Adrenal gland (tissue), 9 donors: ENCODE measurements at regions not wholly inside any gene's neighbourhood (a gene's known extent, or its start where the extent isn't known, plus 50 kb on each side); places are given as distances from the start of the nearest gene placed in this dataset.
"Not testable (repeated sequence)": the region's sequence is repeated elsewhere in the genome, so short reads cannot be mapped to it uniquely, and the experiment has no call there.

Experiments
- DNase-seq, 7 donors: peaks; one replicate each; pipeline ENCODE4 v3.0.0-alpha.2; 2019 to 2020
- H3K27ac ChIP-seq, 5 donors: fragments of 200-600 bp; sonication (generic) in 4 of 5; 1 replicate in 3 of 5; 2 replicates in 2 of 5; pipeline versions ENCODE4 v1.5.1 to v1.8.0; 2016 to 2020; ENCODE audit warnings: mild to moderate bottlenecking in 1 of 5
- H3K27me3 ChIP-seq: fragments of 200-600 bp; 2 replicates; pipeline ENCODE4 v1.8.0; 2021
- H3K36me3 ChIP-seq, 2 donors: fragments of 200-600 bp; replicated peaks in 1 of 2; 1 replicate in 1 of 2; 2 replicates in 1 of 2; pipeline versions ENCODE4 v1.5.1 to v1.8.0; 2018 to 2022
- H3K4me1 ChIP-seq, 2 donors: fragments of 200-600 bp; replicated peaks in 1 of 2; 1 replicate in 1 of 2; 2 replicates in 1 of 2; pipeline versions ENCODE4 v1.5.1 to v1.8.0; 2018 to 2021
- H3K4me3 ChIP-seq, 4 donors: fragments of 200-600 bp; sonication (generic) in 3 of 4; one replicate each; pipeline ENCODE4 v1.5.1; 2016 to 2018
- H3K9me3 ChIP-seq, 3 donors: fragments of 200-600 bp; sonication (generic) in 1 of 3; replicated peaks in 1 of 3; 1 replicate in 2 of 3; 2 replicates in 1 of 3; pipeline versions ENCODE4 v1.5.1 to v1.8.0; 2016 to 2021
- POLR2A ChIP-seq, 2 donors: fragments of 450-650 bp; IDR thresholded peaks; one replicate each; pipeline ENCODE4 v1.6.1; 2017; ENCODE audit warnings: antibody characterized with exemption in 2 of 2, mild to moderate bottlenecking in 2 of 2, moderate library complexity in 1 of 2
- WGBS, 4 donors: extraction: QIAGEN DNeasy Blood & Tissue Kit in 2 of 4; methylation state at CpG; one replicate each; pipeline versions ENCODE4 v1.1.5 to v1.1.7; 2013 to 2017; 5-methylcytosine and 5-hydroxymethylcytosine counted together
- intact Hi-C, 2 donors: fragments of 100-400 bp; cut with DNase I; formaldehyde crosslinking; loops; one replicate each; pipeline versions ENCODE4 v1.14.1 to v1.15.0; 2022 to 2023
- TF ChIP-seq, protein P1 (sequence below), 6 experiments: fragments of 450-650 bp in 4 of 6; fragments of 200-600 bp in 2 of 6; sonication (generic) in 1 of 6; IDR thresholded peaks; 1 replicate in 5 of 6; 2 replicates in 1 of 6; pipeline versions ENCODE4 v1.5.1 to v1.8.0; 2016 to 2021; ENCODE audit warnings: antibody characterized with exemption in 6 of 6, mild to moderate bottlenecking in 2 of 6, moderate library complexity in 1 of 6
- donor health status: healthy with polysubstance abuse.
- donor health status: Bipolar disorder and iron deficiency.
- donor health status: DM: yes; HTN: yes; CAD: no.
- donor health status: DM: no; HTN: no; CAD: no.
- donor health status: DM: no; HTN: no; CAD: no.

DNA sequence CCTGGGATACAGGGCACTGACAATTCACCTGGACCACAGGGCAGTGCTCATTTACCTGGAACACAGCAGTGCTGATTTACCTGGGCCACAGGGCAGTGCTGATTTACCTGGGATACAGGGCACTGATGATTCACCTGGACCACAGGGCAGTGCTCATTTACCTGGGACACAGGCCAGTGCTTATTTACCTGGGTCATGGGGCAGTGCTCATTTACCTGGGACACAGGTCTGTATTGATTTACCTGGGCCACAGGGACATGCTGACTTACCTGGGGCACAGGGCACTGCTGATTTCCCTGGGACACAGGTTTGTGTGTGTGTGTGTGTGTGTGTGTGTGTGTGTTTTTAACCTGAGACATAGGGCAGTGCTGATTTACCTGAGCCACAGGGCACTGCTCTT, 261.7 kb downstream of the MATN1 start:
- Histone ChIP-seq H3K9me3 (no peaks in the 10 kb centered on the region), H3K4me1 (no peaks in the 10 kb centered on the region), H3K36me3 (no peaks in the 10 kb centered on the region), H3K4me3 (no peak overlapping the region), H3K27me3 (no peaks in the 10 kb centered on the region), H3K27ac (no peak overlapping the region)
- intact Hi-C loops = no loop called here
- no peak for DNase-seq
- TF ChIP-seq, protein P1, sequence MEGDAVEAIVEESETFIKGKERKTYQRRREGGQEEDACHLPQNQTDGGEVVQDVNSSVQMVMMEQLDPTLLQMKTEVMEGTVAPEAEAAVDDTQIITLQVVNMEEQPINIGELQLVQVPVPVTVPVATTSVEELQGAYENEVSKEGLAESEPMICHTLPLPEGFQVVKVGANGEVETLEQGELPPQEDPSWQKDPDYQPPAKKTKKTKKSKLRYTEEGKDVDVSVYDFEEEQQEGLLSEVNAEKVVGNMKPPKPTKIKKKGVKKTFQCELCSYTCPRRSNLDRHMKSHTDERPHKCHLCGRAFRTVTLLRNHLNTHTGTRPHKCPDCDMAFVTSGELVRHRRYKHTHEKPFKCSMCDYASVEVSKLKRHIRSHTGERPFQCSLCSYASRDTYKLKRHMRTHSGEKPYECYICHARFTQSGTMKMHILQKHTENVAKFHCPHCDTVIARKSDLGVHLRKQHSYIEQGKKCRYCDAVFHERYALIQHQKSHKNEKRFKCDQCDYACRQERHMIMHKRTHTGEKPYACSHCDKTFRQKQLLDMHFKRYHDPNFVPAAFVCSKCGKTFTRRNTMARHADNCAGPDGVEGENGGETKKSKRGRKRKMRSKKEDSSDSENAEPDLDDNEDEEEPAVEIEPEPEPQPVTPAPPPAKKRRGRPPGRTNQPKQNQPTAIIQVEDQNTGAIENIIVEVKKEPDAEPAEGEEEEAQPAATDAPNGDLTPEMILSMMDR (IDR thresholded peaks at IDR 0.05) = no peak
- TF ChIP-seq POLR2A (IDR thresholded peaks at IDR 0.05) = no peak

DNA sequence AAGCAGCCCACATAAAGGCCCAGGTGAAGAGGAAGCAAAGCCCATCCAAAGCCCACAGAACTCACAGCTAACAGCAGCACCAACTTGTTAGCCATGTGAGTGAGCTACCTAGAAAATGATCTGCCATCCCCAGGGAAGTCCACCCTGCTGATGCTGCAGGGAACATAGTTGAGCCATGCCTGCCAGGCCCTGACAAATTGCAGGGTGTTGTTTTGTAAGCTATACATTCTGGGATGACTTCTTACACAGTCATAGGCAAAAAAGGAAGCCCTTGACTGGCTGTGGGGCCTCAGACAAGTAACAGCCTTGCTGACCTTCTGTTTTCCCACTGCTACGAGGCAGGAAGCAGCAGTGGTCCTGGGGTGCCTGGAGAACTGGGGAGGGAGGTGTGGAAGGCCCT, 262.7 kb downstream of the MATN1 start:
- Histone ChIP-seq H3K36me3 (no peaks in the 10 kb centered on the region), H3K27ac (no peak overlapping the region), H3K9me3 (no peaks in the 10 kb centered on the region), H3K4me3 (no peak overlapping the region), H3K27me3 (no peaks in the 10 kb centered on the region), H3K4me1 (no peaks in the 10 kb centered on the region)
- WGBS, 4 donors = 13 to 59% (median 45%) methylated on average over 1 of the region's 1 CpG
- no peak for DNase-seq
- intact Hi-C loops = no loop called here
- no peak for TF ChIP-seq POLR2A (IDR thresholded peaks at IDR 0.05)
- TF ChIP-seq, protein P1 (IDR thresholded peaks at IDR 0.05) = no peak

DNA sequence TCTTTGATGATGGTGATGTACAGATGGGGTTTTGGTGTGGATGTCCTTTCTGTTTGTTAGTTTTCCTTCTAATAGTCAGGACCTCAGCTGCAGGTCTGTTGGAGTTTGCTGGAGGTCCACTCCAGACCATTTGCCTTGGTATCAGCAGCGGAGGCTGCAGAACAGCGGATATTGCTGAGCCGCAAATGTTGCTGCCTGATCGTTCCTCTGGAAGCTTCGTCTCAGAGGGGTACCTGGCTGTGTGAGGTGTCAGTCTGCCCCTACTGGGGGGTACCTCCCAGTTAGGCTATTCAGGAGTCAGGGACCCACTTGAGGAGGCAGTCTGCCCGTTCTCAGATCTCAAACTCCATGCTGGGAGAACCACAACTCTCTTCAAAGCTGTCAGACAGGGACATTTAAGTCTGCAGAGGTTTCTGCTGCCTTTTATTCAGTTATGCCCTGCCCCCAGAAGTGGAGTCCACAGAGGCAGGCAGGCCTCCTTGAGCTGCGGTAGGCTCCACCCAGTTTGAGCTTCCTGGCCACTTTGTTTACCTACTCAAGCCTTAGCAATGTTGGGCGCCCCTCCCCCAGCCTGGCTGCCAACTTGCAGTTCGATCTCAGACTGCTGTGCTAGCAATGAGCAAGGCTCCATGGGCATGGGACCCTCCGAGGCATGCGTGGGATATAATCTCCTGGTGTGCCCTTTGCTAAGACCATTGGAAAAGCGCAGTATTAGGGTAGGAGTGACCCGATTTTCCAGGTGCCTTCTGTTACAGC, 264.5 kb downstream of the MATN1 start:
- H3K36me3 ChIP-seq, H3K4me3 ChIP-seq, DNase-seq, H3K27ac ChIP-seq, intact Hi-C loops, H3K27me3 ChIP-seq, H3K4me1 ChIP-seq, H3K9me3 ChIP-seq: not testable (repeated sequence)
- 62 to 83% (median 80%) methylated on average over 8 to 13 of the region's 13 CpGs for WGBS, 4 donors

DNA sequence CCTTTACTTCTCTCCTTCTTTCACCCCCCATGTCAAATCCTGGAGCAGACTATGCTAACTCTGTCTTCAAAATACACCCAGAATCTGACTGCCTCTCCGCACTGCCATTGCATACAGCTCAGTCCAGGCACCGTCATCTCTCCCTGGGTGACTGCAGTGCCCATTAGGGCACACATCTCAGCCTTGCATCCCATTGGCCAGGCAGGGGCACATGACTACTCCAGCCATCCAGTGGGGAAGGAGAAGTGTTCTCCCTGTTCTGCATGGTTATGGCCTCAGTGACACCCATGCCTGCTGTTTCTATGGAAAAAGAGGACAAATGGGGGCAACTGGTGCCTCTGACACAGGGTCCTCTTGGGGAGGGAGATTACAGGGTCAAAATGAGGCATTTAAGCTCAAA, 270.5 kb downstream of the MATN1 start:
- WGBS, 4 donors = 92 to 98% (median 93%) methylated on average over 2 of the region's 2 CpGs
- intact Hi-C loops = no loop called here
- TF ChIP-seq, protein P1 (IDR thresholded peaks at IDR 0.05) = no peak
- TF ChIP-seq POLR2A (IDR thresholded peaks at IDR 0.05) = no peak
- Histone ChIP-seq H3K9me3 (no peaks in the 10 kb centered on the region), H3K36me3 (no peaks in the 10 kb centered on the region), H3K4me3 (no peak overlapping the region), H3K4me1 (no peaks in the 10 kb centered on the region), H3K27ac (no peak overlapping the region), H3K27me3 (no peaks in the 10 kb centered on the region)
- DNase-seq = peak in 1 of 7 donors; percentile 21

DNA sequence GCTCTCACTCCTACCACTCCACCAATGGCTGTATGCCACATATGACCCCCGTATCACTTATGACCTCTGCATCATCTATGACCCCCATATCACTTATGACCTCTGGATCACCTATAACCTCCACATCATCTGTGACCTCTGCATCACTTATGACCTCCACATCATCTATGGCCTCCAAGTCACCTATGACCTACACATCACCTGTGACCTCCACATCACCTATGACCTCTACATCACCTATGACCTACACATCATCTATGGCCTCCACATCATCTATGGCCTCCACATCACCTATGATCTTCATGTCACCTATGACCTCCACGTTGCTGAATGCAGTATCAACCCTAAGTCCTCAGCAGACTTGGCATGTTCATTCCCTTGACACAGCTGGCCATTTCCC, 271.2 kb downstream of the MATN1 start:
- Histone ChIP-seq H3K27me3 (no peaks in the 10 kb centered on the region), H3K4me1 (no peaks in the 10 kb centered on the region), H3K36me3 (no peaks in the 10 kb centered on the region), H3K9me3 (no peaks in the 10 kb centered on the region), H3K4me3 (no peak overlapping the region), H3K27ac (no peak overlapping the region)
- DNase-seq = peak in 1 of 7 donors; percentile 9
- 71 to 88% (median 82%) methylated on average over 2 of the region's 2 CpGs for WGBS, 4 donors
- TF ChIP-seq POLR2A (IDR thresholded peaks at IDR 0.05) = no peak
- TF ChIP-seq, protein P1 (IDR thresholded peaks at IDR 0.05) = no peak
- intact Hi-C loops = no loop called here
